IMR-90 (cell line): ENCODE measurements at regions not wholly inside any gene's neighbourhood (a gene's known extent, or its start where the extent isn't known, plus 50 kb on each side); places are given as distances from the start of the nearest gene placed in this dataset.

Experiments used
- ATAC-seq: fragments of 200-7000 bp; cut with Tn5 transposase; 2 replicates; pipeline ENCODE4 v1.9.1; 2020; ENCODE audit warnings: low read depth, mild to moderate bottlenecking, moderate library complexity
- BruUV-seq: library from RNA; stranded (reverse); fragments of 400-500 nt; replicated peaks from 2 replicates; lab custom pipeline; 2021; lab: Mats Ljungman, UMichigan
- CTCF ChIA-PET: fragments of 300-600 bp; formaldehyde crosslinking; extraction: SDS; loops from one replicate; lab custom pipeline; 2021; ENCODE audit warnings: antibody characterized with exemption; lab: Yijun Ruan, JAX
- POLR2A ChIA-PET: fragments of 300-600 bp; sonication (Branson Sonifier 250); formaldehyde crosslinking; loops from one replicate; lab custom pipeline; 2022; ENCODE audit warnings: antibody characterized with exemption; ENCODE audit not compliant: unreplicated experiment; lab: Charles Lee
- DNase-seq: peaks from one replicate; pipeline ENCODE4 v3.0.0; 2013
- H2AFZ ChIP-seq: replicated peaks from 2 replicates; pipeline ENCODE3; 2013; ENCODE audit warnings: low read length, mild to moderate bottlenecking; ENCODE audit not compliant: poor library complexity
- H2AK5ac ChIP-seq: 2 replicates; pipeline ENCODE4 v1.6.1; 2013; ENCODE audit warnings: low read depth, low read length, inconsistent platforms
- H2AK9ac ChIP-seq: replicated peaks from 2 replicates; pipeline ENCODE3; 2013; ENCODE audit warnings: mild to moderate bottlenecking, low read depth, low read length, moderate library complexity; ENCODE audit not compliant: poor library complexity
- H2BK120ac ChIP-seq: 2 replicates; pipeline ENCODE4 v1.6.1; 2013; ENCODE audit warnings: low read depth, low read length, inconsistent platforms
- H2BK15ac ChIP-seq: 3 replicates; pipeline ENCODE4 v1.6.1; 2013; ENCODE audit warnings: low read depth, low read length, inconsistent platforms
- H2BK20ac ChIP-seq: 2 replicates; pipeline ENCODE4 v1.6.1; 2013; ENCODE audit warnings: low read depth, mild to moderate bottlenecking, inconsistent platforms, low read length, moderate library complexity
- H2BK5ac ChIP-seq: 2 replicates; pipeline ENCODE4 v1.6.1; 2013; ENCODE audit warnings: mild to moderate bottlenecking, low read depth, low read length, inconsistent platforms; ENCODE audit not compliant: poor library complexity, severe bottlenecking
- H3K14ac ChIP-seq: replicated peaks from 2 replicates; pipeline ENCODE4 v1.6.1; 2013; ENCODE audit warnings: low read depth, low read length, inconsistent platforms
- H3K18ac ChIP-seq: 2 replicates; pipeline ENCODE4 v1.6.1; 2013; ENCODE audit warnings: low read depth, low read length, control low read depth
- H3K23ac ChIP-seq: 2 replicates; pipeline ENCODE4 v1.6.1; 2013; ENCODE audit warnings: low read depth, low read length, inconsistent platforms
- H3K27ac ChIP-seq: 2 replicates; pipeline ENCODE4 v1.5.1; 2013; ENCODE audit warnings: mild to moderate bottlenecking, control low read depth, low read length; ENCODE audit not compliant: insufficient read depth
- H3K27me3 ChIP-seq: 2 replicates; pipeline ENCODE4 v1.6.1; 2013; ENCODE audit warnings: low read length; ENCODE audit not compliant: control insufficient read depth, insufficient read depth
- H3K36me3 ChIP-seq: 2 replicates; pipeline ENCODE4 v1.6.1; 2013; ENCODE audit warnings: low read length, mixed read lengths; ENCODE audit not compliant: control insufficient read depth, insufficient read depth
- H3K4ac ChIP-seq: 2 replicates; pipeline ENCODE4 v1.6.1; 2013; ENCODE audit warnings: low read depth, low read length, inconsistent platforms
- H3K4me1 ChIP-seq: 2 replicates; pipeline ENCODE4 v1.6.1; 2013; ENCODE audit warnings: low read length, mixed read lengths; ENCODE audit not compliant: control insufficient read depth, insufficient read depth
- H3K4me2 ChIP-seq: 2 replicates; pipeline ENCODE4 v1.6.1; 2013; ENCODE audit warnings: low read depth, mild to moderate bottlenecking, control low read depth, low read length, moderate library complexity
- H3K4me3 ChIP-seq: 2 replicates; pipeline ENCODE4 v1.5.1; 2013; ENCODE audit warnings: low read depth, mild to moderate bottlenecking, control low read depth, low read length, moderate library complexity; ENCODE audit not compliant: insufficient read depth
- H3K56ac ChIP-seq: 2 replicates; pipeline ENCODE4 v1.6.1; 2013; ENCODE audit warnings: low read length, inconsistent platforms; ENCODE audit not compliant: insufficient read depth; ENCODE audit errors: extremely low read depth
- H3K79me1 ChIP-seq, 2 experiments: 2 replicates each; pipeline ENCODE4 v1.6.1; 2013; ENCODE audit warnings: low read length in 2 of 2, inconsistent platforms in 1 of 2, low read depth in 1 of 2
- H3K9ac ChIP-seq: 2 replicates; pipeline ENCODE4 v1.6.1; 2013; ENCODE audit warnings: low read depth, low read length, control low read depth
- H3K9me1 ChIP-seq: 2 replicates; pipeline ENCODE4 v1.6.1; 2013; ENCODE audit warnings: low read length, inconsistent platforms; ENCODE audit not compliant: insufficient read depth
- H3K9me3 ChIP-seq: 2 replicates; pipeline ENCODE4 v1.6.1; 2013; ENCODE audit warnings: low read length; ENCODE audit not compliant: control insufficient read depth, insufficient read depth
- H4K20me1 ChIP-seq: 2 replicates; pipeline ENCODE4 v1.6.1; 2013; ENCODE audit warnings: low read length, inconsistent platforms; ENCODE audit not compliant: insufficient read depth
- H4K5ac ChIP-seq: 2 replicates; pipeline ENCODE4 v1.6.1; 2013; ENCODE audit warnings: mild to moderate bottlenecking, low read depth, low read length, control low read depth
- H4K8ac ChIP-seq, 2 experiments: 2 replicates each; pipeline ENCODE4 v1.6.1; 2013; ENCODE audit warnings: low read depth in 2 of 2, low read length in 2 of 2, control low read depth in 1 of 2, inconsistent platforms in 1 of 2
- H4K91ac ChIP-seq: 2 replicates; pipeline ENCODE4 v1.6.1; 2013; ENCODE audit warnings: low read depth, low read length, inconsistent platforms; ENCODE audit not compliant: insufficient read depth
- USF2 ChIP-seq: fragments of 150-350 bp; IDR thresholded peaks from 2 replicates; pipeline ENCODE4 v1.6.1; 2017; ENCODE audit warnings: mild to moderate bottlenecking, antibody characterized with exemption, low read length, low read depth
- WGBS, 2 experiments: methylation state at CpG; one replicate each; pipeline versions ENCODE4 v1.1.5 to v1.1.7; 2013; ENCODE audit warnings: missing lambda C conversion rate in 2 of 2; ENCODE audit not compliant: insufficient read length in 1 of 2; ENCODE audit errors: extremely low coverage in 2 of 2; 5-methylcytosine and 5-hydroxymethylcytosine counted together
- dilution Hi-C: fragments of 300-500 bp; cut with HindIII; formaldehyde crosslinking; loops from one replicate; pipeline ENCODE4 v1.14.3; 2018; ENCODE audit warnings: low sequenced_read_pairs; ENCODE audit not compliant: unreplicated experiment
- in situ Hi-C: fragments of 300-500 bp; cut with MboI; formaldehyde crosslinking; loops from 3 replicates; pipeline ENCODE4 v1.14.3; 2019; ENCODE audit warnings: low sequenced_read_pairs, inconsistent platforms, mixed read lengths
- intact Hi-C: fragments of 100-400 bp; cut with micrococcal nuclease; formaldehyde crosslinking; loops from 2 replicates; pipeline ENCODE4 v1.10.0; 2022

DNA sequence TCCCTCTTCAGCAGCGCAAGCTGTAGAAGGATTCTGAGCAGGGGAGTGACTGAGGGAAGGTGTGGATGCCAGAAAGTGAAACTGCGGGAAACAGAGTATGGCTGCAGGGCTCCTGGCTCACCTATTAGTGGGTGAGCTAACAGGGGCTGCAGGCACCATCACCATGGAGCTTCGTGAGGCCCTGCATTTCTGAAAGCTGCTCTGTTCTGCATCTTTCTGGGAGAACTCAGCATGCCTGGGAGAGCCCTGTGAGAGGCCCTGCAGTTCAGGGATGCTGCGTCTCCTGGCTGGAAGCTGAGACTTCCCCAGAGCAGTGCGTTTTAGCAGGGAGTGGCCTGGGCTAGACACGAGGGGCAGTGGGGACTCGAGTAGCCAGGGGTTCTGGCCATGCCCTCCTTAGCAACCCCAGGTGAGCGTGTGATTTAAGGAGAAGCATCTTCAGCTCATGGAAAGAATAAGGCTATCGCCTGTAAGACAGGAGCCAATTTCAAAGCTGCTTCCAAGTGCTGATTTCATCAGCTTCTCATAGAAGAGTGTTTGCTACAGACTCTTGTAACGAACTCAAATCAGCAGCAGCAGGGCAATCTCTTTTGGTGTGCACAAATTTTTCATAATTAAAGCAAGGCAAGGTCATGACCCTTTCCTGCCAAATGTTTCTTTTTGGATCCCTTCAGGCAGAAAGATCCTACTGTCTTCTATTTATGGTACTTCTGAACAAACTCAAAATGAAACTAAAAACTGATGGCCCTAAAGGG lies 293.6 kb upstream of the ZNF32 start:
- 59% methylated on average over 6 of the region's 10 CpGs; no CpG with 5 or more reads in 1 of the 2 experiments for WGBS, 2 experiments
- Histone ChIP-seq H4K20me1 (no peaks in the 10 kb centered on the region), H2AFZ (peak overlapping the region; percentile 52), H2BK120ac (no peak overlapping the region), H3K14ac (no peak overlapping the region), H2BK5ac (no peak overlapping the region), H3K4ac (no peak overlapping the region), H3K18ac (no peak overlapping the region), H3K4me1 (peaks cover 12% of the 10 kb centered on the region), H3K79me1 (no peaks in the 10 kb centered on the region), H2AK5ac (no peak overlapping the region; the same call in 1 of the 2 replicates), H3K23ac (no peak overlapping the region), H3K9ac (no peak overlapping the region), H3K4me3 (no peak overlapping the region), H3K27me3 (no peaks in the 10 kb centered on the region), H4K91ac (no peak overlapping the region), H4K5ac (no peak overlapping the region), H3K9me3 (no peaks in the 10 kb centered on the region), H3K56ac (no peak overlapping the region), H3K27ac (no peak overlapping the region), H2BK15ac (no peak overlapping the region), H2BK20ac (no peak overlapping the region), H3K36me3 (no peaks in the 10 kb centered on the region), H3K4me2 (no peak overlapping the region), H4K8ac (no peak overlapping the region), H3K9me1 (0 out of 2 replicates have a peak, but pooled peaks cover 8% of the 10 kb centered on the region), H2AK9ac (no peak overlapping the region)
- ATAC-seq (no peak), DNase-seq (no peak)
- BruUV-seq, result no TSS peak
- in situ Hi-C loops (no loop called here), dilution Hi-C loops (no loop called here), intact Hi-C loops (no loop called here)
- POLR2A ChIA-PET, result no interaction called here
- no peak for TF ChIP-seq USF2
- CTCF ChIA-PET, result no interaction called here
